MCF 10A (cell line): ENCODE measurements at regions not wholly inside any gene's neighbourhood (a gene's known extent, or its start where the extent isn't known, plus 50 kb on each side); places are given as distances from the start of the nearest gene placed in this dataset.

Experiments used
- BruUV-seq: library from RNA; stranded (reverse); fragments of 400-500 nt; replicated peaks from 2 replicates; lab custom pipeline; 2021; lab: Mats Ljungman, UMichigan
- CTCF ChIA-PET: fragments of 300-600 bp; sonication (Branson Sonifier 250); formaldehyde crosslinking; extraction: SDS; loops from one replicate; lab custom pipeline; 2021; ENCODE audit warnings: antibody characterized with exemption, inconsistent platforms; lab: Yijun Ruan, JAX
- POLR2A ChIA-PET: fragments of 300-600, 350-650 bp; sonication (Branson Sonifier 250); formaldehyde crosslinking; extraction: SDS; loops from one replicate; lab custom pipeline; 2020; ENCODE audit warnings: antibody characterized with exemption, inconsistent platforms; lab: Yijun Ruan, JAX
- DNase-seq: peaks from one replicate; pipeline ENCODE4 v3.0.0-alpha.2; 2018; ENCODE audit not compliant: unreplicated experiment
- H3K27ac Mint-ChIP-seq: one replicate; pipeline ENCODE4 v1.8.0; 2022; ENCODE audit warnings: mild to moderate bottlenecking, low read depth, mixed read lengths; ENCODE audit not compliant: unreplicated experiment
- H3K27me3 Mint-ChIP-seq: one replicate; pipeline ENCODE4 v1.8.0; 2022; ENCODE audit warnings: mixed read lengths; ENCODE audit not compliant: insufficient read depth, unreplicated experiment
- H3K36me3 Mint-ChIP-seq: one replicate; pipeline ENCODE4 v1.8.0; 2022; ENCODE audit warnings: mild to moderate bottlenecking, moderate library complexity, mixed read lengths; ENCODE audit not compliant: insufficient read depth, unreplicated experiment
- H3K4me1 Mint-ChIP-seq: one replicate; pipeline ENCODE4 v1.8.0; 2022; ENCODE audit warnings: mixed read lengths; ENCODE audit not compliant: insufficient read depth, unreplicated experiment
- H3K4me3 Mint-ChIP-seq: one replicate; pipeline ENCODE4 v1.8.0; 2022; ENCODE audit warnings: mild to moderate bottlenecking, moderate library complexity, mixed read lengths; ENCODE audit not compliant: unreplicated experiment
- H3K9me3 Mint-ChIP-seq: one replicate; pipeline ENCODE4 v1.8.0; 2022; ENCODE audit warnings: mixed read lengths; ENCODE audit not compliant: unreplicated experiment
- CTCF ChIP-seq: fragments of 200-600 bp; IDR thresholded peaks from one replicate; pipeline ENCODE4 v1.8.0; 2022; ENCODE audit warnings: antibody characterized with exemption, mild to moderate bottlenecking; ENCODE audit not compliant: unreplicated experiment
- intact Hi-C: fragments of 100-400 bp; cut with micrococcal nuclease; formaldehyde crosslinking; loops from 2 replicates; pipeline ENCODE4 v1.14.1; 2022

GRCh38 chr2:23221236-23221635 is 163.7 kb upstream of the KLHL29 start:
- H3K36me3 Mint-ChIP-seq, result no peaks in the 10 kb centered on the region
- H3K4me3 Mint-ChIP-seq, result no peak overlapping the region
- peaks cover 32% of the 10 kb centered on the region for H3K27me3 Mint-ChIP-seq
- no peak overlapping the region for H3K27ac Mint-ChIP-seq
- H3K9me3 Mint-ChIP-seq, result no peaks in the 10 kb centered on the region
- CTCF ChIA-PET, result interaction anchor here (0.7 kb wide), 1 partner anchor 126 kb away, joined by 3 read pairs; no protein-coding TSS in a partner anchor
- no peaks in the 10 kb centered on the region for H3K4me1 Mint-ChIP-seq
- no TSS peak for BruUV-seq
- no peak for TF ChIP-seq CTCF
- DNase-seq, result peak; percentile 5
- POLR2A ChIA-PET, result no interaction called here
- intact Hi-C loops, result no loop called here

- DNase-seq, result no peak
- no peaks in the 10 kb centered on the region for H3K9me3 Mint-ChIP-seq
- TF ChIP-seq CTCF, result no peak
- no peaks in the 10 kb centered on the region for H3K36me3 Mint-ChIP-seq
- no TSS peak for BruUV-seq
- POLR2A ChIA-PET, result no interaction called here
- CTCF ChIA-PET, result no interaction called here
- H3K27ac Mint-ChIP-seq, result no peak overlapping the region
- peaks cover 30% of the 10 kb centered on the region for H3K27me3 Mint-ChIP-seq
- intact Hi-C loops, result no loop called here
- no peaks in the 10 kb centered on the region for H3K4me1 Mint-ChIP-seq
- H3K4me3 Mint-ChIP-seq, result no peak overlapping the region
Measured at GRCh38 chr2:23221901-23222300, 163.1 kb upstream of the KLHL29 start.

- H3K27me3 Mint-ChIP-seq, result peaks cover 40% of the 10 kb centered on the region
- no peak for DNase-seq
- intact Hi-C loops, result no loop called here
- ChIA-PET CTCF (interaction anchor here (0.7 kb wide), 1 partner anchor 33 kb away, joined by 3 read pairs; no protein-coding TSS in a partner anchor), POLR2A (no interaction called here)
- H3K36me3 Mint-ChIP-seq, result no peaks in the 10 kb centered on the region
- no peaks in the 10 kb centered on the region for H3K4me1 Mint-ChIP-seq
- H3K9me3 Mint-ChIP-seq, result no peaks in the 10 kb centered on the region
- H3K27ac Mint-ChIP-seq, result no peak overlapping the region
- no peak for TF ChIP-seq CTCF
- H3K4me3 Mint-ChIP-seq, result no peak overlapping the region
- BruUV-seq, result no TSS peak
Measured at GRCh38 chr2:23230885-23231284, 154.1 kb upstream of the KLHL29 start.

GRCh38 chr2:23231865-23232264 is 153.1 kb upstream of the KLHL29 start:
- Mint-ChIP-seq H3K36me3 (no peaks in the 10 kb centered on the region), H3K27ac (no peak overlapping the region), H3K27me3 (peaks cover 46% of the 10 kb centered on the region), H3K9me3 (no peaks in the 10 kb centered on the region), H3K4me1 (no peaks in the 10 kb centered on the region), H3K4me3 (no peak overlapping the region)
- DNase-seq, result no peak
- intact Hi-C loops, result no loop called here
- ChIA-PET CTCF (interaction anchor here (0.7 kb wide), 1 partner anchor 34 kb away, joined by 3 read pairs; no protein-coding TSS in a partner anchor), POLR2A (no interaction called here)
- TF ChIP-seq CTCF, result no peak
- no TSS peak for BruUV-seq
